DMS53 treated with DMSO at 0.1 percent for 48 hours (cell line): ENCODE measurements at regions not wholly inside any gene's neighbourhood (a gene's known extent, or its start where the extent isn't known, plus 50 kb on each side); places are given as distances from the start of the nearest gene placed in this dataset.
"Not testable (repeated sequence)": the region's sequence is repeated elsewhere in the genome, so short reads cannot be mapped to it uniquely, and the experiment has no call there.

ENCODE experiments used
- DNase-seq: peaks from one replicate; lab custom pipeline; 2025; ENCODE audit not compliant: unreplicated experiment; lab: John Stamatoyannopoulos, UW

- no peak for DNase-seq
Observed at GRCh38 chr20:60167812-60168211, 209.6 kb downstream of the CDH26 start.

DNA sequence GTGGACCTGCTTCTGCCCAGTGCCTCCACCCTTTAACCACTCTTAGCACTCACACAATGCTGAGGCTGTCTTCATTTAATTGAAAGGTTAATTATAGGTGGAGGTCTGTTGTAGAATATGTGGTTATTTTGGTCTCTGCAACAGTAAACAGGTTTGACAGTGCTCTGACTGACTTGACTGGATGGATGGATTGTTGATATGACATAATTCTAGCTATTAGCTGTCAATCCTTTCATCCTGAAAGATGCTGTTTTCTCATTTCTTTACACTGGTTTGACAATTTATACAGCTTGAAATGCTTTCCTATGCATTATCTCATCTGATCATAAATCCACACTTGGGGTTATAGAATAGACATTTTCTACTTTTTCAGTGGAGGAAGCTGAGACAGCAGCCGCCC, 210.7 kb downstream of the CDH26 start:
- DNase-seq: no peak

DNA sequence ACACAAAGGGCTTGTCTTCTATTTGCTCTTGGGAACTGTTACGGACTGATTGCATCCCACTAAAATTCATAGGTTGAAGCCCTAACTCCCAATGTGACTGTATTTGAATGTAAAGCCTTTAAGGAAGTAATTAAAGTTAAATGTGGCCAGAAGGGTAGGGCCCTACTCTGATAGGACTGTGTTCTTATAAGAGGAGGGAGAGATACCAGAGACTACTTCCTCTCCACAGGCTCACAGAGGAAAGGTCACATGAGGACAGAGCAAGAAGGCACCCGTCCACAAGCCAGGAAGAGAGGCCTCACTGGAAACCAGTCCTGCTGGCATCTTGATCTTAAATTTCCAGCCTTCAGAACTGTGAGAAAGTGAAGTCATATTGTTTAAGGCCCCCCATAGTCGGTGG, 211.9 kb downstream of the CDH26 start:
- no peak for DNase-seq

DNA sequence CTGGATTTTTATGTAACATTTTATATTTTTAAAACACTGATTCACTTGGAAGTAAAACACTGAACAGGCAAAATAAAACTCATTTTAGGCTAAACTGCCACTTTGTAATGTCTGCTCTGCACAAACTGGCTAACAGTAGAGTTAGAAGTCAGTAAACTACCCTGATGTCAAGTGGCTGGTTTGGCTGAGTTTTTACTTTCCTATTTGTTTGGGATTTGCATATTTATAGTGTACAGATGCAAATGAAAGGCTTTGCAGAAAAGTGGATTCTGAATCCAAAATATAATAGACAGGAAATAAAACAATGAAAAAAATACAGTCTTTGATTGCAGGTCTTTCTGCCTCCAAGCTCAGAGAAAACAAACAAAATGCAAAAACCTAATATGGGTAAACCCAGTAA, 213.1 kb downstream of the CDH26 start:
- no peak for DNase-seq

- no peak for DNase-seq
Observed at GRCh38 chr20:60171738-60172137, 213.5 kb downstream of the CDH26 start.

- DNase-seq: no peak
Observed at GRCh38 chr20:60172346-60172984, 214.2 kb downstream of the CDH26 start.

GRCh38 chr20:60177080-60177479, 218.9 kb downstream of the CDH26 start:
- no peak for DNase-seq

GRCh38 chr20:60180986-60181385, 222.8 kb downstream of the CDH26 start:
- no peak for DNase-seq

GRCh38 chr20:60186412-60186811, 228.2 kb downstream of the CDH26 start:
- DNase-seq: no peak

DNA sequence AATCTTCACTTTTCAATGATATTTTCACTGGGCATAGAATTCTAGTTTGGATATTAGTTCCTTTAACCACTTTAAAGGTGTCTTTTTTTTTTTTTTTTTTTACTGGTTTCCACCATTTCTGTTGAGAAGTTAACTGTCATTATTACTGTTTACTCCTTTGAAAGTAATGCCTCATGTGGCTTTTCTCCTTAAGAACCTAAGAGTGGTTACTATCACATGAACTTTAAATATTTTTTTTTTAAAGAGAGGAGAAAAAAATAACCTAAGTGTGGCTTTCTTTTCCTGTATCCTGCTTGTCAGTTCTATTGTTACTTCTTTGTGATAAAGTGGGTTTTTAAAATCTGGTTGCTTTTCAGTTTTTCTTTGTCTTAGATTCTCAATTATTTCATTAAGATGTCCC, 229.5 kb downstream of the CDH26 start:
- DNase-seq: no peak

GRCh38 chr20:60191014-60191413, 232.8 kb downstream of the CDH26 start:
- no peak for DNase-seq

- DNase-seq: no peak
Observed at GRCh38 chr20:60192326-60192725, 234.1 kb downstream of the CDH26 start.

- DNase-seq: not testable (repeated sequence)
Observed at GRCh38 chr20:60199132-60199531, 240.9 kb downstream of the CDH26 start.

GRCh38 chr20:60199866-60200265, 241.6 kb downstream of the CDH26 start:
- DNase-seq: no peak

- no peak for DNase-seq
Observed at GRCh38 chr20:60200305-60200918, 242.2 kb downstream of the CDH26 start.

GRCh38 chr20:60201198-60201835, 243.1 kb downstream of the CDH26 start:
- no peak for DNase-seq

- no peak for DNase-seq
Observed at GRCh38 chr20:60202046-60202445, 243.8 kb downstream of the CDH26 start.

DNA sequence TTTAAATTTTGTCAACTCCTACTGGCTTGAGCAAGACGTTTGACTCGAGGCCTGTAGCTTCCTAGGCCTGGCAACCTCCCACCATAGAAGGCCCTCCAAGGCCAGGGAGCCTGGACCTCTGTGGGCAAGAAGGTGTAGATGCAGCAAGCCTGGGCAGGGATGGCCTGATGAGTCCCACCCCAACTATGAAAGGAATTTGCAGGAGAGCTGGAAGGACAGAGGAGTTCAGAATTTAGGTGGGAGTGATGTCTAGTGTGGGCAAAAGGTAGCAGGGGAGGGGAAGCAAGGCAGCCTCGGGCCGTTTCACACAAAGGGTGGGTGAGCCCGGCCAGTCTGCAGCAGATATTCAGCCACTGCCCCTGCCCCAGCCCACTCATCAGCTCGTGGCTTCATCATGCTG, 245.2 kb downstream of the CDH26 start:
- no peak for DNase-seq

DNA sequence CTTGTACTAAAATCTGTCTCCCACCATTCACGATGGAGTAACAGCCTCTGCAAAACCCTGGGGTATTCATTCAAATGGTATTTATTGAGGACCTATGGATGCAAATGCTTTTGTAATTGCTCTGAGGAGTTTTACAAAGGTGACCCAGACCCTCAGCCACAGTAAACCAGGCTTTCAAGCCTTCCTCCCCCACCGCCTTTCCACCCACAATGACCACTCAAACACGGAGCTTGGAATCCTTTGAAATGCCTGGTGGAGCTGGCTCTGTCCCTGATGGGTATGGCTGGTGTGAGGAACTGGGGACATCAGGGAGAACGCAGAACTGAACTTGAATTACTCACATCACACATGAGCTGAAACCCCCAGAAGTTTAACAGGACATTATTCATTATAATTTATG, 246.4 kb downstream of the CDH26 start:
- DNase-seq: no peak

DNA sequence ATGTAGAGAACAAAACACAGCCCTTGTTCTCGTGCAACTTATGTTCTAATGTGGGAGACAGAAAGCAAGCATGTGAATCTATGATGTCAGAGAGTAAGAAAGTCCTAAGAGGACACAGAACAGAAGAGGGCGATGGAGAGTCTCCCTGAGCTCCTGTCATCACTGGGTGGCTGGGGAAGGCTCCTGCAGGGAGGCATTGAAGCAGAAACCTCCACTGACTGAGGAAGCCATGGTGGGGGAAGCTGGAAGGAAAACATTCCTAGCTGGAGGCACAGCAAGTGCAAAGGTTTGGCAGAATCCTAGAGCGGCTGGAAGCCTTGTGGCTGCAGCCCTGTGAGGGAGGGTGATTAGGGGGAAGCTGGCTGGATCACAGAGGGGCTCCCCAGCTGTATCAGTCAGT, 248.0 kb downstream of the CDH26 start:
- DNase-seq: no peak

DNA sequence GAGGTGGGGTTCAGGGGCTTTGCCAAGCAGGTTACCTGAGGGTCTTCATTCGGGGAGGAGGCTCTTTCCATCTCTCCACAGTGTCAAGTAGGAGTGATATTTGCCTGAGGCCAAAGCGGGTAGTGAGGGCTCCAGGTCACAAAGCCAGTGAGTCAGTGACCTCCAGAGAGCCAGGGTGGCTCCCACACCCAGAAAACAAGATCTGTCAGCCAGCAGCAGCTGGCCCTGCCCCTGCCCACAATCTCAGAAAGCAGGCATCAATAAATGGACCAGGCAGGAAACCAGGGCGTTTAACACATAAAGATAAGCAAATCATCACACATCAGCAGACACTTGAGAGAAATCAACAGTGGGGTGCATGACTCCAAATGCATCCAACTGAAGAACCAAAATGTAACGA, 250.8 kb downstream of the CDH26 start:
- DNase-seq: no peak

GRCh38 chr20:60210779-60211617, 252.8 kb downstream of the CDH26 start:
- no peak for DNase-seq
